ENCODE measurements at regions not wholly inside any gene's neighbourhood (a gene's known extent, or its start where the extent isn't known, plus 50 kb on each side); places are given as distances from the start of the nearest gene placed in this dataset.

GRCh38 chr6:80527552-80528052, 421.1 kb downstream of the BCKDHB start:
- BruUV-seq (replicated peaks), result no TSS peak
- H3K4me3 ChIP-seq (ENCODE audit: low read depth, low read length, poor library complexity, severe bottlenecking), result no peak overlapping the region
- no peak for DNase-seq (ENCODE audit: low spot score)
- no peak overlapping the region for H3K27ac ChIP-seq (ENCODE audit: low read depth, low read length, poor library complexity, severe bottlenecking)
- H3K9me2 ChIP-seq (ENCODE audit: insufficient read depth, low read length), result no peaks in the 10 kb centered on the region
- no peak overlapping the region for H3K4me2 ChIP-seq (ENCODE audit: low read length)
- CTCF ChIA-PET (ENCODE audit: unreplicated experiment), result no interaction called here
- intact Hi-C loops (cut with micrococcal nuclease; ENCODE audit: unreplicated experiment), result no loop called here
- H3K9me3 ChIP-seq (ENCODE audit: low read length), result no peaks in the 10 kb centered on the region
- POLR2A ChIA-PET, result no interaction called here
- H3K4me1 ChIP-seq (ENCODE audit: insufficient read depth, low read length, poor library complexity, severe bottlenecking), result no peaks in the 10 kb centered on the region
- no peak for TF ChIP-seq EZH2phosphoT487 (IDR thresholded peaks at IDR 0.05; ENCODE audit: borderline replicate concordance, low read depth, low read length)
- TF ChIP-seq CTCF (conservative IDR thresholded peaks at IDR 0.05; ENCODE audit: low read length), result no peak
- no peak overlapping the region for H2AFZ ChIP-seq (ENCODE audit: low read length)
- H3K79me2 ChIP-seq (ENCODE audit: insufficient read depth, low read depth, low read length), result no peaks in the 10 kb centered on the region
- no peaks in the 10 kb centered on the region for H4K20me1 ChIP-seq (ENCODE audit: insufficient read depth, low read length)
- H3K36me3 ChIP-seq (ENCODE audit: insufficient read depth, low read length), result no peaks in the 10 kb centered on the region

GRCh38 chr6:80523531-80523997, 417.1 kb downstream of the BCKDHB start:
- CTCF ChIA-PET (ENCODE audit: unreplicated experiment), result no interaction called here
- Histone ChIP-seq H4K20me1 (ENCODE audit: insufficient read depth, low read length) (no peaks in the 10 kb centered on the region), H3K4me3 (ENCODE audit: low read depth, low read length, poor library complexity, severe bottlenecking) (no peak overlapping the region), H3K79me2 (ENCODE audit: insufficient read depth, low read depth, low read length) (no peaks in the 10 kb centered on the region), H3K9me3 (ENCODE audit: low read length) (no peaks in the 10 kb centered on the region), H3K27ac (ENCODE audit: low read depth, low read length, poor library complexity, severe bottlenecking) (no peak overlapping the region), H3K36me3 (ENCODE audit: insufficient read depth, low read length) (no peaks in the 10 kb centered on the region), H2AFZ (ENCODE audit: low read length) (no peak overlapping the region), H3K4me1 (ENCODE audit: insufficient read depth, low read length, poor library complexity, severe bottlenecking) (no peaks in the 10 kb centered on the region), H3K4me2 (ENCODE audit: low read length) (no peak overlapping the region), H3K9me2 (ENCODE audit: insufficient read depth, low read length) (no peaks in the 10 kb centered on the region)
- intact Hi-C loops (cut with micrococcal nuclease; ENCODE audit: unreplicated experiment), result no loop called here
- no peak for DNase-seq (ENCODE audit: low spot score)
- TF ChIP-seq EZH2phosphoT487 (IDR thresholded peaks at IDR 0.05; ENCODE audit: borderline replicate concordance, low read depth, low read length), result no peak
- no peak for TF ChIP-seq CTCF (conservative IDR thresholded peaks at IDR 0.05; ENCODE audit: low read length)
- BruUV-seq (replicated peaks), result no TSS peak
- POLR2A ChIA-PET, result interaction anchor here (0.7 to 1.1 kb wide), 2 partner anchors 9 to 24 kb away, joined by 3 to 4 read pairs; no protein-coding TSS in a partner anchor

DNA sequence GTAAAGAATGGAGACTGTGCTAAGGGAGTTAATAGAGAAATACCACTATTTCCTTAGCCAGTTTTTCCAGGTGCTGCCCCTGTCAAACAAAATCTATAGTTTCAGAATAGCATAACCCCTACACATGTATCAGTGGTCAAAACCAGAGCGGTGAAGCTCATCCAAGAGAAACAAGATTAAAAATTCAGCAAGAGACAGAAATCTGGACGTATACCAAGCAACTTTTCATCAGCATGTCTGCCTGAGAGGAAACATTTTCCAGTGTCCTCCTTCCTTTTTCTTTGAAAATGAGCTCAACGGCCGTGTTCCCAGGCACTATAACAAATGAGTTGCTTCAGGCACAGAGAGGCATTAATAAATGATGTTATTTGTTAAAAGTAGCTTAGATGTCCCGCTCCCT, 416.5 kb downstream of the BCKDHB start:
- H3K4me3 ChIP-seq (ENCODE audit: low read depth, low read length, poor library complexity, severe bottlenecking), result no peak overlapping the region
- no peak overlapping the region for H2AFZ ChIP-seq (ENCODE audit: low read length)

More for the DNA sequence above, 416.5 kb downstream of the BCKDHB start:
- Histone ChIP-seq H3K36me3 (ENCODE audit: insufficient read depth, low read length) (no peaks in the 10 kb centered on the region), H4K20me1 (ENCODE audit: insufficient read depth, low read length) (no peaks in the 10 kb centered on the region), H3K27ac (ENCODE audit: low read depth, low read length, poor library complexity, severe bottlenecking) (no peak overlapping the region), H3K79me2 (ENCODE audit: insufficient read depth, low read depth, low read length) (no peaks in the 10 kb centered on the region), H3K9me2 (ENCODE audit: insufficient read depth, low read length) (no peaks in the 10 kb centered on the region), H3K4me2 (ENCODE audit: low read length) (no peak overlapping the region), H3K9me3 (ENCODE audit: low read length) (no peaks in the 10 kb centered on the region), H3K4me1 (ENCODE audit: insufficient read depth, low read length, poor library complexity, severe bottlenecking) (no peaks in the 10 kb centered on the region)
- no peak for DNase-seq (ENCODE audit: low spot score)
- intact Hi-C loops (cut with micrococcal nuclease; ENCODE audit: unreplicated experiment), result no loop called here
- CTCF ChIA-PET (ENCODE audit: unreplicated experiment), result no interaction called here
- TF ChIP-seq EZH2phosphoT487 (IDR thresholded peaks at IDR 0.05; ENCODE audit: borderline replicate concordance, low read depth, low read length), result no peak
- no peak for TF ChIP-seq CTCF (conservative IDR thresholded peaks at IDR 0.05; ENCODE audit: low read length)
- no TSS peak for BruUV-seq (replicated peaks)
- POLR2A ChIA-PET, result interaction anchor here (0.8 to 1.1 kb wide), 2 partner anchors 10 to 19 kb away, joined by 3 read pairs; no protein-coding TSS in a partner anchor
